Osteocyte (in vitro differentiated cells): ENCODE measurements at regions not wholly inside any gene's neighbourhood (a gene's known extent, or its start where the extent isn't known, plus 50 kb on each side); places are given as distances from the start of the nearest gene placed in this dataset.

Source experiments
- DNase-seq: peaks from one replicate; pipeline ENCODE4 v3.0.0; 2021; ENCODE audit warnings: mixed read lengths; ENCODE audit not compliant: unreplicated experiment; ENCODE audit errors: extremely low spot score
- H3K27ac Mint-ChIP-seq: one replicate; pipeline ENCODE4 v1.8.0; 2021; ENCODE audit warnings: mild to moderate bottlenecking, mixed read lengths; ENCODE audit not compliant: unreplicated experiment
- H3K27me3 Mint-ChIP-seq: one replicate; pipeline ENCODE4 v1.8.0; 2021; ENCODE audit warnings: mixed read lengths; ENCODE audit not compliant: unreplicated experiment
- H3K36me3 Mint-ChIP-seq: one replicate; pipeline ENCODE4 v1.8.0; 2021; ENCODE audit warnings: mixed read lengths; ENCODE audit not compliant: unreplicated experiment
- H3K4me1 Mint-ChIP-seq: one replicate; pipeline ENCODE4 v1.8.0; 2021; ENCODE audit warnings: mixed read lengths; ENCODE audit not compliant: unreplicated experiment
- H3K4me3 Mint-ChIP-seq: one replicate; pipeline ENCODE4 v1.8.0; 2021; ENCODE audit warnings: mild to moderate bottlenecking, moderate library complexity, mixed read lengths; ENCODE audit not compliant: unreplicated experiment
- H3K9me3 Mint-ChIP-seq: one replicate; pipeline ENCODE4 v1.8.0; 2021; ENCODE audit warnings: mixed read lengths; ENCODE audit not compliant: unreplicated experiment
- TF ChIP-seq, protein P1 (sequence below): fragments of 200-600 bp; sonication (generic); IDR thresholded peaks from 2 replicates; pipeline ENCODE4 v1.5.0; 2021; ENCODE audit warnings: antibody characterized with exemption, mild to moderate bottlenecking, moderate library complexity

DNA sequence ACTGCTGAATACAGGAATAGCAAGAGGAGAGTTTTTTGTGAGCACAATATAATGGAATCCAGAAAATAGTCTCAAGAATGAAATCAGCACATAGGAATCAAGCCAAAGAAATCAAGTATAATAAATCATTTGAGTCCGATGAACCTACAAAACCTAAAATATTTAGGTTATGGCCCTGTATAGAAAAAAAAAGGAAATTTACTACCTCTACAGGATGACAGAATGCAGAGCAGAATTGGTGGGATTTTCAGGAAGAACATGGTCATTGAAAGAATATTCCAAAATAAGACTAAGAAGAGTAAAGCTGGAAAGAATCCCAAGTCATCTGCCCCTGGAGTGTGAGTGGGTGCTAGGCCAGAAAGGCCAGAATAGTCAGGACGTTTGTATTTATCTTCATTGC lies 1041.2 kb upstream of the CDH2 start:
- TF ChIP-seq, protein P1, sequence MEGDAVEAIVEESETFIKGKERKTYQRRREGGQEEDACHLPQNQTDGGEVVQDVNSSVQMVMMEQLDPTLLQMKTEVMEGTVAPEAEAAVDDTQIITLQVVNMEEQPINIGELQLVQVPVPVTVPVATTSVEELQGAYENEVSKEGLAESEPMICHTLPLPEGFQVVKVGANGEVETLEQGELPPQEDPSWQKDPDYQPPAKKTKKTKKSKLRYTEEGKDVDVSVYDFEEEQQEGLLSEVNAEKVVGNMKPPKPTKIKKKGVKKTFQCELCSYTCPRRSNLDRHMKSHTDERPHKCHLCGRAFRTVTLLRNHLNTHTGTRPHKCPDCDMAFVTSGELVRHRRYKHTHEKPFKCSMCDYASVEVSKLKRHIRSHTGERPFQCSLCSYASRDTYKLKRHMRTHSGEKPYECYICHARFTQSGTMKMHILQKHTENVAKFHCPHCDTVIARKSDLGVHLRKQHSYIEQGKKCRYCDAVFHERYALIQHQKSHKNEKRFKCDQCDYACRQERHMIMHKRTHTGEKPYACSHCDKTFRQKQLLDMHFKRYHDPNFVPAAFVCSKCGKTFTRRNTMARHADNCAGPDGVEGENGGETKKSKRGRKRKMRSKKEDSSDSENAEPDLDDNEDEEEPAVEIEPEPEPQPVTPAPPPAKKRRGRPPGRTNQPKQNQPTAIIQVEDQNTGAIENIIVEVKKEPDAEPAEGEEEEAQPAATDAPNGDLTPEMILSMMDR: no peak
- no peak overlapping the region for H3K27ac Mint-ChIP-seq
- H3K27me3 Mint-ChIP-seq: no peaks in the 10 kb centered on the region
- H3K9me3 Mint-ChIP-seq: no peaks in the 10 kb centered on the region
- H3K4me3 Mint-ChIP-seq: no peak overlapping the region
- peaks cover 3% of the 10 kb centered on the region for H3K4me1 Mint-ChIP-seq
- no peaks in the 10 kb centered on the region for H3K36me3 Mint-ChIP-seq
- DNase-seq: no peak

DNA sequence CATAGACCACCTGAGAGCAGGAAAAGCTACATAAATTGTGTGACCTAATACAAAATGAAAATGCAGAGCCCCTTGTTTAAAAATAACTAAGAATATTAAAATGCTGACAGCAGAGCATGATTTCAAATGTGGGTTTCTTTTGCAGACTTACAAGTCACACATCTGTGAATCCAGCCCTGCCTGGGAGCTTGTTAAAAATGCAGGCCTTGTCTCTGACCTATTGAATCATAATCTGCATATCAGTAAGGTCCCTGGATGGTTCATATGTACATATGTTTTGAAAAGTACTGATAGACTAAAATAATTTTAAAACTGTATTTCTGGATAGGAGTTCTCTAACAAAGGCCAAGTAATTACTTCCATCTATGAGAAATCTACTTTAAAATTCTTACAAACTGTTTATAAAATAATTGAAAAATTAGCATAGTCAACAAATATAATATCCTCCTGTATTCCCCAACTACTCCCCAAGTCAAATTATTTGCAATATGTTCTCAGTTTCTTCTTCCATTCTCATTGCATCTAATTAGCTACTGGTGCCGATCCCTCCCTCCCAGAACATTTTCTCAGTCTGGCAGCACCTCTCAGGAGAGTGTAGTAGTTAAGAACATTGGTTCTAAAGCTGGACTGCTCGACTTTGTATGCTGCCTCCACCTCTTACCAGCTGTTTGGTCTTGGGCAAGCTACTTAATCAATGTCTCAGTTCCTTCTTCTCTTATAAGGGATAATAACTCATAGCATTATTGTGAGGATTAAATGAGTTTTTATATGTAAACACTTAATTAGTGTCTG lies 1040.4 kb upstream of the CDH2 start:
- peaks cover 3% of the 10 kb centered on the region for H3K4me1 Mint-ChIP-seq
- no peak for DNase-seq
- H3K27ac Mint-ChIP-seq: no peak overlapping the region
- H3K9me3 Mint-ChIP-seq: no peaks in the 10 kb centered on the region
- TF ChIP-seq, protein P1: no peak
- no peaks in the 10 kb centered on the region for H3K36me3 Mint-ChIP-seq
- H3K4me3 Mint-ChIP-seq: no peak overlapping the region
- H3K27me3 Mint-ChIP-seq: no peaks in the 10 kb centered on the region

GRCh38 chr18:29198834-29199233 lies 1021.9 kb upstream of the CDH2 start:
- DNase-seq: no peak
- no peaks in the 10 kb centered on the region for H3K4me1 Mint-ChIP-seq
- no peak overlapping the region for H3K27ac Mint-ChIP-seq
- peaks cover 22% of the 10 kb centered on the region for H3K9me3 Mint-ChIP-seq
- no peaks in the 10 kb centered on the region for H3K27me3 Mint-ChIP-seq
- H3K4me3 Mint-ChIP-seq: no peak overlapping the region
- TF ChIP-seq, protein P1: no peak
- H3K36me3 Mint-ChIP-seq: no peaks in the 10 kb centered on the region

DNA sequence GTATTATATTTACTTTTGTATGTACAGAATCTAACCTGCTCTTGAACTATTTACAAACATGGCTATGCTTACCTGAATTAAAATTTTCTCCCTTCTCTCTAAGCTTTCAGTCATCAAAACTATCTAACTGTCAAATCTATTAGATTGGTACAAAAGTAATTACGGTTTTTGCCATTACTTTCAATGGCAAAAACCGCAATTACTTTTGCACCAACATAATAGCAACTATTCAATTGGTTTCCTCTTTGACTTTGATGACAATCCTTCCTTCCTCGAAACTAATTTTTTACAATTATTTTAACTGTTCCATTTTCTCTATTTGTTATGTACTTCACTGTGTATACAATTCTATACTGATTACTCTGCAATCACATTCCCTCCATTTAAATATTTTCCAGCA lies 1019.4 kb upstream of the CDH2 start:
- Mint-ChIP-seq H3K36me3 (no peaks in the 10 kb centered on the region), H3K27me3 (no peaks in the 10 kb centered on the region), H3K4me1 (peaks cover 4% of the 10 kb centered on the region), H3K27ac (no peak overlapping the region), H3K4me3 (no peak overlapping the region), H3K9me3 (peaks cover 18% of the 10 kb centered on the region)
- TF ChIP-seq, protein P1: no peak
- DNase-seq: no peak

GRCh38 chr18:29191263-29191662 lies 1014.3 kb upstream of the CDH2 start:
- Mint-ChIP-seq H3K27ac (no peak overlapping the region), H3K4me3 (no peak overlapping the region), H3K9me3 (peaks cover 3% of the 10 kb centered on the region), H3K36me3 (no peaks in the 10 kb centered on the region), H3K4me1 (peaks cover 6% of the 10 kb centered on the region), H3K27me3 (no peaks in the 10 kb centered on the region)
- no peak for DNase-seq
- TF ChIP-seq, protein P1: peak; percentile 41
